IPS DF 4.7 (cell line): ENCODE measurements at regions not wholly inside any gene's neighbourhood (a gene's known extent, or its start where the extent isn't known, plus 50 kb on each side); places are given as distances from the start of the nearest gene placed in this dataset.
A peak's percentile ranks its signal among the peaks of the same experiment; 100 is the strongest.
"Not testable (repeated sequence)": the region's sequence is repeated elsewhere in the genome, so short reads cannot be mapped to it uniquely, and the experiment has no call there.

Experiments used
- DNase-seq: peaks from one replicate; pipeline ENCODE4 v3.0.0-alpha.2; 2013; ENCODE audit warnings: low spot score; ENCODE audit errors: extremely low read depth

GRCh38 chr9:71514344-71514975 lies 253.9 kb downstream of the CEMIP2 start:
- no peak for DNase-seq

DNA sequence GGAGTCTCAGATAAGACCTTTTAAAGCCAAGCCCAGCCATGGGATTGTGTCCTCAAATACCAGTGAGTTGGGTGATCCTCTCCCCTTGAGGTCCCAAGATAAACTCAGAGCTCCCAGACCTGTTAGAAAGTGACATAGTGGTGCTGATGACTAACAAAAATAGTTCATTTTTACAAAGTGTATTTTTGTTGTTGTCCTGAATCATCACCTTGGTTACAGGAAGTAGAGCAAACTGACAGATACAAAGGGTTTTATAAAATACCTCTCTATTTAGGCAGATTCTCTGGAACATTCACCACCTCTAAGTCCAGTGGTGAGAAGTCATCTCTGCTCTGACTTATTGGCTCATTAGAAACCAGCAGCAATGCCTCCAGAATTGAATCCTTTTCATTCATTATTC lies 259.3 kb downstream of the CEMIP2 start:
- DNase-seq = no peak

GRCh38 chr9:71508141-71508540 lies 260.2 kb downstream of the CEMIP2 start:
- DNase-seq = not testable (repeated sequence)

GRCh38 chr9:71506821-71507220 lies 261.5 kb downstream of the CEMIP2 start:
- DNase-seq = no peak

GRCh38 chr9:71504636-71505035 lies 263.7 kb downstream of the CEMIP2 start:
- DNase-seq = no peak

- DNase-seq = no peak
Measured at GRCh38 chr9:71498691-71499090, 269.6 kb downstream of the CEMIP2 start.

GRCh38 chr9:71490810-71491209 lies 277.5 kb downstream of the CEMIP2 start:
- no peak for DNase-seq

DNA sequence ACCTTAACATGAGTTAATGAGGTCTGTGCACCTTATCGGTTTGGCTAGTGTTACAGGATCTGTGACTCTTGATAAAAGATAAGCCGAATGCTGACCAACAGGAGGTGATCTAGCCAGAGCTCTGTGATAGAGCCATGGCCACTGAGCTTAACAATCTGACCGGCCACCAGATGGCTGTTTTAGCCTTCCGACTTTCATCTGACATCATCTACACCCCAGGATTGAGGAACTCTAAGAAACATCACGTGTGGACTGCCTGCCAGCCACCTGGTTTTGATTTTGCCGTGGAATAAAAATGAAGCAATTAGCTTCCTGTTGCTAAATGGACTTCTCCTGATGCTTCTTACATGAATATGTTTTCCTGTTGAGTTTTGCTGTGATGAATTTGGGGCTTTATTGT lies 281.3 kb downstream of the CEMIP2 start:
- no peak for DNase-seq

GRCh38 chr9:71485326-71485725 lies 283.0 kb downstream of the CEMIP2 start:
- DNase-seq = no peak

GRCh38 chr9:71483436-71483835 lies 284.9 kb downstream of the CEMIP2 start:
- DNase-seq = no peak

GRCh38 chr9:71479621-71480020 lies 288.7 kb downstream of the CEMIP2 start:
- no peak for DNase-seq

DNA sequence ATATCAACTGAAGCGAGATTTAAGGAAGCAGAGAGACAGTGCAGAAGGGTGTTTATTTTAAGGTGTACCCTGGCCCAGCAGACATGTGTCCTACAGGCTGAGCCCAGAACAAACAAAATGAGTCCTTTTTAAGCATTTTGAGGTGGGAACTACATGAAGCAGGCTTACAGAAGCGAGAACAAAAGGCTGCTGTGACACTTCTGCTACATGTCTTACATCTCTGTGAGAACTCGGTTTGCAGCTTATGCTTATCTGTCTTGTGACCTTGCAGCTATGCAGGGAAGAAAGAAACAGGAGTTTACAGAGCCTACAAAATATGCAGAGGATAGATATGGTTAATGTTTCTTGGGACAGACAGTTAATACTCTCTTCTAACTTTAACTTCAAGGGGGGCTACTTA lies 295.9 kb downstream of the CEMIP2 start:
- DNase-seq = no peak

- no peak for DNase-seq
Measured at GRCh38 chr9:71465392-71465791, 302.9 kb downstream of the CEMIP2 start.

- no peak for DNase-seq
Measured at GRCh38 chr9:71459082-71459481, 309.2 kb downstream of the CEMIP2 start.

DNA sequence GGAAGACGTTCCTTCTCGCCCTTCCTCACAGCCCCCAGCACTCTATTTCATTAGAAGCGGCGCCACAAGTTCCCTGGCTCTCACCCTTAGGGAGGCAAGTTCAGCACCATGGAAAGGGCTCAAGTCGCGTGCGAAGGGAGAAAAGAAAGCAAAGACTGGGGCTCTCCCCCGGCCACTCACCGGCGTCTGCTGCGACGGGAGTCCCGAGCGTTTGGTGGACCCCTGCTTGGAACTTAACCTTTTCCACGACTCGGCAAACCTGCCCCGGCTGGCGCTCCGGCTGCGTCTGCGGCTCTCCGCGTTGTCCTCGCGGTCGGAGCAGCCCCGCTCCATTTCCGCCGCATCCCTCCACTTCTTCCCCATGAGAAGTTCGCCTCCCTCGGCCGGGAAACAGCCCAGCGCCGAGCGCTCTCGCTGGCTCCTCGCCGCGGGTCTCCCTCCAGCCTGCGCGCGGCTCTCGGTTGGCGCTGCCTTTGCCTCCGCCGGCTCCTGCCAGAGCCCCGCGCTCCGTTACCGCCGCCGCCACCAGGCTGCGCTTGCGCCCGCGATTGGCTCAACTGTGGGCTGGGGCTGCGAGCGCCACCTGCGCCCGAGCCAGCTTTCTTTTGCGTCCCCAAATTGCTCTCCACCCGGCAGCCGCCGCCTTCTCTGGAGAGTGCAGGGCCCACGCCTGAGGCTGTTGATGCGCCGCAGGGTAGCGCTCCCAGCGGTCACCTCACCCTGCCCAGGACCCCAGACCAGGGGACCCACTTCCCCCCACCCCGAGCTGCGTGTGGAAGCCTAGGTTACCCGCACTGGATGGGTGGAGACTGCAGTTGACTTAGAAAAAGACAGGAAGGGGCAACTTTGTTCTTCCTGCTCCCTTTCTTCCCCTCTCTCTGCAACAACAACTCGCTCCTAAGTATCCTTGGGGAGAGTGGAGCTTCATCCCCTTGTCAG lies 321.6 kb downstream of the CEMIP2 start:
- DNase-seq = peak; percentile 58

- DNase-seq = no peak
Measured at GRCh38 chr9:71446106-71446472, 322.2 kb downstream of the CEMIP2 start.

GRCh38 chr9:71442937-71443336 lies 321.5 kb upstream of the TRPM3 start:
- no peak for DNase-seq

- DNase-seq = no peak
Measured at GRCh38 chr9:71441266-71441665, 319.8 kb upstream of the TRPM3 start.

DNA sequence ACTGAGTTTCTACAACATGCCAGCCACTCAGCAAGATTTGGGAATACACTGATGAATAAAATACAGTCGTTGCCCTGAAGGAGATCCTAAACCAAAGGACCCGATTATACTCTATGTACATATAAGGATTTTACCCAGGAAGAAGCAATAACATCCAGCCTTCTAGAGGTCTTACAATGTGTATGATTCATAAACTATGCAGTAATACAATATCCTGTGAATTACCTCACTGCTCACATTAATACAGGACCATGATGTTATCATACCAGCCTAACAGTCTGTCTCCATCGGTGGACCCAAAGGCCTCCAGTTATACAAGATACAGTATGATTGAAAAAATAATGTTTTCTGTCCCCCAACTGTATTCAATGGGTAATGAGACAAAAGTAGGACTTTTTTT lies 310.5 kb upstream of the TRPM3 start:
- DNase-seq = no peak

GRCh38 chr9:71407341-71407740 lies 285.9 kb upstream of the TRPM3 start:
- not testable (repeated sequence) for DNase-seq

DNA sequence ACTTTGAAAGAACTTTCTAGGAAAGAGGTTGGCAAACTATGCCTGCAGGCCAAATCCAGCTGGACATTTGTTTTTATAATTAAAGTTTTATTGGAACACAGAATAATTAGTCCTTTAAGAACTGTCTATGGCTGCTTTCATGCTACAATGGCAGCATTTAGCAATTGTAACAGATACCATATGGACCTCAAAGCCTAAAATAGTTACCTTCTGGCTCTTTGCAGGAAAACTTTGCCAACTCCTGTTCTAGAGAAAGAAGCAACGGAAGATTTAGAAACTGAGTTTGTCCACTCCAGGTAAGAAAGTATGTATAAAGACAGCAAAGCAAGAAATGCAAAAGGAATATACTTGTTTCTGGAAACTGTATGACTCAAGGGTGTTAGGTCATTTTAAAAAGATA lies 281.7 kb upstream of the TRPM3 start:
- no peak for DNase-seq

GRCh38 chr9:71393005-71393404 lies 271.6 kb upstream of the TRPM3 start:
- DNase-seq = no peak

GRCh38 chr9:71384343-71384742 lies 262.9 kb upstream of the TRPM3 start:
- no peak for DNase-seq
